Common myeloid progenitor, CD34-positive (primary cell): ENCODE measurements at regions not wholly inside any gene's neighbourhood (a gene's known extent, or its start where the extent isn't known, plus 50 kb on each side); places are given as distances from the start of the nearest gene placed in this dataset.
A peak's percentile ranks its signal among the peaks of the same experiment; 100 is the strongest.

ENCODE experiments used
- CTCF ChIA-PET: fragments of 350-600 bp; sonication (Branson Sonifier 250); formaldehyde crosslinking; loops from one replicate; lab custom pipeline; 2021; ENCODE audit warnings: antibody characterized with exemption; lab: Charles Lee
- POLR2A ChIA-PET: fragments of 350-600 bp; sonication (Branson Sonifier 250); formaldehyde crosslinking; loops from one replicate; lab custom pipeline; 2021; ENCODE audit warnings: antibody characterized with exemption; lab: Charles Lee
- DNase-seq, 3 donors: peaks; one replicate each; pipeline versions ENCODE4 v3.0.0 to v3.0.0-alpha.2; 2013
- H3K27ac ChIP-seq, 2 experiments: 1 replicate in 1 of 2; 2 replicates in 1 of 2; pipeline ENCODE4 v1.7.0; 2013; ENCODE audit warnings: inconsistent platforms in 2 of 2, low read length in 2 of 2, mild to moderate bottlenecking in 2 of 2, low read depth in 1 of 2, moderate library complexity in 1 of 2; ENCODE audit not compliant: severe bottlenecking in 2 of 2, insufficient read depth in 1 of 2, poor library complexity in 1 of 2
- H3K27me3 ChIP-seq, 5 experiments: replicated peaks in 2 of 5; 1 replicate in 3 of 5; 2 replicates in 2 of 5; pipeline versions ENCODE4 v1.6.1 to v1.7.0; 2013; ENCODE audit warnings: low read length in 4 of 5, mild to moderate bottlenecking in 2 of 5, moderate library complexity in 2 of 5, inconsistent platforms in 1 of 5; ENCODE audit not compliant: insufficient read depth in 5 of 5, control insufficient read depth in 4 of 5
- H3K36me3 ChIP-seq, 4 experiments: 1 replicate in 2 of 4; 2 replicates in 2 of 4; pipeline versions ENCODE4 v1.6.1 to v1.7.0; 2013; ENCODE audit warnings: low read length in 3 of 4, control low read depth in 1 of 4, mild to moderate bottlenecking in 1 of 4; ENCODE audit not compliant: control insufficient read depth in 4 of 4, insufficient read depth in 4 of 4
- H3K4me1 ChIP-seq, 4 experiments: 1 replicate in 3 of 4; 2 replicates in 1 of 4; pipeline versions ENCODE4 v1.6.1 to v1.7.1; 2013; ENCODE audit warnings: low read length in 3 of 4, mild to moderate bottlenecking in 3 of 4, control low read depth in 1 of 4, inconsistent platforms in 1 of 4, moderate library complexity in 1 of 4; ENCODE audit not compliant: control insufficient read depth in 4 of 4, insufficient read depth in 4 of 4; ENCODE audit errors: control extremely low read depth in 1 of 4
- H3K4me3 ChIP-seq, 7 experiments: 1 replicate in 4 of 7; 2 replicates in 3 of 7; pipeline versions ENCODE4 v1.5.1 to v1.7.0; 2013; ENCODE audit warnings: mild to moderate bottlenecking in 7 of 7, low read length in 6 of 7, moderate library complexity in 6 of 7, inconsistent platforms in 2 of 7, low read depth in 2 of 7, control low read depth in 1 of 7; ENCODE audit not compliant: insufficient read depth in 4 of 7, control insufficient read depth in 1 of 7; ENCODE audit errors: extremely low read depth in 1 of 7
- H3K9me3 ChIP-seq, 5 experiments: 1 replicate in 4 of 5; 2 replicates in 1 of 5; pipeline versions ENCODE4 v1.6.1 to v1.7.1; 2013; ENCODE audit warnings: low read length in 4 of 5, mild to moderate bottlenecking in 2 of 5, inconsistent platforms in 1 of 5, low read depth in 1 of 5, moderate library complexity in 1 of 5; ENCODE audit not compliant: control insufficient read depth in 4 of 5, insufficient read depth in 2 of 5; ENCODE audit errors: control extremely low read depth in 1 of 5
- WGBS: methylation state at CpG from one replicate; pipeline ENCODE4 v1.1.5; 2013; ENCODE audit not compliant: insufficient coverage; 5-methylcytosine and 5-hydroxymethylcytosine counted together

DNA sequence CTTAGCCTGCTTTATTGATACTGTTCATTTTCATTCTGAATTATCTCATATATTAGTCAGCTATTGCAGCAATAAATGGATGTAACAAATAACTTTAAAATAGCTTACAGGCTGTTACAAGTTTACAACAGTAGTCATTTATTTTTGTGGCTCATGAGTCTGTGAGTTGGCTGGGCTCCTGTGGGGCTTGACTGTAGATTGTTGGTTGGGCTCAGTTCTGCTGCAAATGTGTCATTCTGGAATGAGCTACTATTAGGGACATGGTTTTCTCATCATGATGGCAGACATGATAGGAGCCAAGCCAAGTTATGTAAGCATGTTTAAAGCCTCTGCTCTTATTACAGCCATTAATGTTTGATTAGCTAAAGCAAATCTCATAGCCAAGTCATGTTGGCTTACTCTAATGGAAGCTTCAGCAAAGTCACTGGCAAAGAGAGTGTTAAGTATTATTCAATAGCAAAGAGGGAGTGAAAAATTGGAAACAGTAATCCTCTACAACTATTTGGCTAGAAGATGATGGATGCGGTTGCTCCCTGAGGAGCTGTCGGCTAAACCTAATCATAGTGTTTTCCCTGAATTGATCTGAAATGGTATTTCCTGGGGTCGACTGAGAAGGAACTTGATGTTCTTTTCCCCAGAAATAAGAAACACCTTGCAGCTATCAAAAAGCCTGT is 391.3 kb downstream of the TDRD3 start:
- 80% methylated on average over 3 of the region's 3 CpGs for WGBS
- no peak overlapping the region for H3K27ac ChIP-seq

DNA sequence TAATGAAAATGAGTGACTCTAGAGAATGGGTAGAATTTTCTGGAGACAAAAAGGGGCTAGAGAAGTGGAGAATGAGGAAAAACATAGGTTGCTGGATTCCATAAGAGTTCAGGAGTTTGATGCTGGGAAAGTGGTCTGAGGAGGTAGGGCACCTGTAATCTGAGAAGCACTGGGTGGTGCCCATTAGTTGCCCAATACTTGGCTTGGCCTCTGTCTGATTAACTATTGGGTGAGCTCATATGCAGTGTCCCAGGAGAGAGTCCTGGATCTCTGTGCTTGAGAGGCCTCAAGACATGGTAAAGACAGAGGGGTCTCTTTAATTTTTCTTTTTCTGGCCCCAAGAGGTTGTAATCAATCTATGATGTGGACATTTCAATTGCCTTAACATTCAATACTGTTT is 390.1 kb downstream of the TDRD3 start:
- CTCF ChIA-PET = no interaction called here
- no peaks in the 10 kb centered on the region for H3K4me1 ChIP-seq
- no peak overlapping the region for H3K4me3 ChIP-seq
- no peaks in the 10 kb centered on the region for H3K36me3 ChIP-seq
- H3K27me3 ChIP-seq = no peaks in the 10 kb centered on the region
- no peak overlapping the region for H3K27ac ChIP-seq
- no peaks in the 10 kb centered on the region for H3K9me3 ChIP-seq
- DNase-seq = no peak
- POLR2A ChIA-PET = no interaction called here

More for the DNA sequence above, 391.3 kb downstream of the TDRD3 start:
- Histone ChIP-seq H3K36me3 (no peaks in the 10 kb centered on the region), H3K4me3 (no peak overlapping the region), H3K27me3 (no peaks in the 10 kb centered on the region), H3K9me3 (no peaks in the 10 kb centered on the region), H3K4me1 (no peaks in the 10 kb centered on the region)
- ChIA-PET CTCF (no interaction called here), POLR2A (no interaction called here)
- no peak for DNase-seq

- peaks cover 0 to 4% (median 0%) of the 10 kb centered on the region in 5 experiments for H3K9me3 ChIP-seq
- H3K27ac ChIP-seq = no peak overlapping the region
- H3K4me1 ChIP-seq = no peaks in the 10 kb centered on the region
- DNase-seq = no peak
- CTCF ChIA-PET = interaction anchor here (1.2 kb wide), 1 partner anchor 8 kb away, joined by 3 read pairs; no protein-coding TSS in a partner anchor
- POLR2A ChIA-PET = no interaction called here
- no peaks in the 10 kb centered on the region for H3K36me3 ChIP-seq
- no peak overlapping the region for H3K4me3 ChIP-seq
- H3K27me3 ChIP-seq = no peaks in the 10 kb centered on the region
Measured at GRCh38 chr13:60772726-60773125, 375.7 kb downstream of the TDRD3 start.

- WGBS = 95% methylated on average over 3 of the region's 5 CpGs
- Histone ChIP-seq H3K4me3 (no peak overlapping the region), H3K27me3 (no peaks in the 10 kb centered on the region), H3K27ac (no peak overlapping the region), H3K36me3 (no peaks in the 10 kb centered on the region), H3K4me1 (no peaks in the 10 kb centered on the region), H3K9me3 (peaks cover 0 to 2% (median 0%) of the 10 kb centered on the region in 5 experiments)
- POLR2A ChIA-PET = no interaction called here
- DNase-seq = no peak
- CTCF ChIA-PET = no interaction called here
Measured at GRCh38 chr13:60765700-60766411, 368.8 kb downstream of the TDRD3 start.

DNA sequence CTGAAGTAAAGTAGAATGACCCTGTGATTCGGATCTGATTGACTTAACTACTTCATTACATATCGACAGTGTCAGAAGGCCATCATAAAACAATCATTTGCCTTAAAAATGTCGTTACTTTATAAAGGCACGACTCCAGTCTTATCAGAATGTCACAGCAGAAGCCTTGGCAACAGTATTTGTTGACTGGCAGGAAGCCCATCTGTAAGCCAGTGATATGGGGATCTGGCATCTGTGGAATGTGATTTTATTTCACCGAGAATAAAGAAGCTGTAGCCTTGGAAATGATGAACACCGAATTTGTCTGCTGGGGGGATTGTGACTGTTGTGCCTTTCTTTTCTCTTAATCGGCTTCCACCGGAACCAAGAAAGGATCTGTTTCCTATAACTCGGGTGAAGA is 362.5 kb downstream of the TDRD3 start:
- Histone ChIP-seq H3K4me3 (peak overlapping the region in 1 of 7 experiments; percentile 36), H3K4me1 (peaks cover 0 to 6% (median 2%) of the 10 kb centered on the region in 4 experiments), H3K36me3 (no peaks in the 10 kb centered on the region), H3K9me3 (peaks cover 0 to 2% (median 0%) of the 10 kb centered on the region in 5 experiments), H3K27ac (peak overlapping the region; percentile 26 to 78), H3K27me3 (no peaks in the 10 kb centered on the region)
- ChIA-PET CTCF (no interaction called here), POLR2A (no interaction called here)
- DNase-seq = peak; percentile 76 to 94 (median 87)
- 16% methylated on average over 6 of the region's 9 CpGs for WGBS

- Histone ChIP-seq H3K4me1 (peaks cover 0 to 7% (median 3%) of the 10 kb centered on the region in 4 experiments), H3K27me3 (no peaks in the 10 kb centered on the region), H3K4me3 (no peak overlapping the region), H3K27ac (peak overlapping the region; percentile 26 to 78), H3K36me3 (no peaks in the 10 kb centered on the region), H3K9me3 (peaks cover 0 to 2% (median 0%) of the 10 kb centered on the region in 5 experiments)
- DNase-seq = no peak
- ChIA-PET CTCF (no interaction called here), POLR2A (no interaction called here)
- 100% methylated on average over 1 of the region's 1 CpG for WGBS
Measured at GRCh38 chr13:60758637-60759036, 361.6 kb downstream of the TDRD3 start.

DNA sequence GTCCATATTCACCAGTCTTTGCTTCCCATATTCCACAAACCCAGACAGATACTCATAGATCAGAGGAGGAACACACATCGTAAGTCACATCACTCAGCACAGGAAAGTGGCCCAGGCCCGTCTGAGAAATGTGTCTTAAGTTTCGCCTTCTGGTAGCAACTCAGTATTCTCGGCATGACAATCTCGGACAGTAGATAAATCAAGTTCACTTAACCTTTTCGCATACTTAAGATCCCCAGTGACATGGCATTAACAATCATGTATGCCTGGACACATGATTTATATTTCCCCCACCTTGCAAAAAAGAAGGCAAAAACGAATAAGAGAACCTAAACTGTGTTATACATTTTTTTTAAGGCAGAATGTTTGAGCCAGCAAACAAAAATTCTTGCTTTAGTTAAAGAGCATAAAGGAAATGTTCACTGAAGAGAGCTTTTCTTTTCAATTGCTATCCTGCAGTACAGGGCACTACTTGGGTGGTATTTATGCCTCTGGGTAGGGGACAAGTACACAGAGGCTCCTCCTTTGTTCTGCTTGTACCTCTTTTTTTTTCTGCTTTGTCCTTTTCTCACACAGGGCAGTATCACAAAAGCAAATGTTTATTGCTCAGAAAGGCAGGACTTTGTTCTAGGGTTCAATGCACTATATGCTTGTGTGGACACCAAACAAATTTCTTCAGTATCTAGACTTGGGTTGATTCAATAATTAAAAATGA is 360.6 kb downstream of the TDRD3 start:
- Histone ChIP-seq H3K4me3 (no peak overlapping the region), H3K9me3 (peaks cover 0 to 2% (median 0%) of the 10 kb centered on the region in 5 experiments), H3K36me3 (no peaks in the 10 kb centered on the region), H3K4me1 (peaks cover 0 to 7% (median 3%) of the 10 kb centered on the region in 4 experiments), H3K27me3 (no peaks in the 10 kb centered on the region), H3K27ac (no peak overlapping the region)
- CTCF ChIA-PET = no interaction called here
- DNase-seq = no peak
- POLR2A ChIA-PET = no interaction called here
- 72% methylated on average over 6 of the region's 7 CpGs for WGBS
